B cell (primary cell): ENCODE measurements at regions not wholly inside any gene's neighbourhood (a gene's known extent, or its start where the extent isn't known, plus 50 kb on each side); places are given as distances from the start of the nearest gene placed in this dataset.
"Not testable (repeated sequence)": the region's sequence is repeated elsewhere in the genome, so short reads cannot be mapped to it uniquely, and the experiment has no call there.

Source experiments
- ATAC-seq: fragments of 200-7000 bp; cut with Tn5 transposase; one replicate; pipeline ENCODE4 v1.10.0; 2021; ENCODE audit warnings: low read depth, mild to moderate bottlenecking, moderate number of reproducible peaks, moderate library complexity
- CTCF ChIA-PET: fragments of 350-600 bp; sonication (Branson Sonifier 250); formaldehyde crosslinking; loops from one replicate; lab custom pipeline; 2021; ENCODE audit warnings: antibody characterized with exemption, inconsistent platforms; lab: Charles Lee
- POLR2A ChIA-PET: fragments of 350-600 bp; sonication (Branson Sonifier 250); formaldehyde crosslinking; loops from one replicate; lab custom pipeline; 2021; ENCODE audit warnings: antibody characterized with exemption; lab: Charles Lee
- DNase-seq: peaks from one replicate; pipeline ENCODE4 v3.0.0; 2013
- H2AFZ ChIP-seq: 2 replicates; pipeline ENCODE4 v1.6.1; 2012; ENCODE audit warnings: mild to moderate bottlenecking, low read depth, low read length; ENCODE audit not compliant: insufficient read depth, poor library complexity, severe bottlenecking
- H3K27ac ChIP-seq, 2 donors: 1 replicate in 1 of 2; 2 replicates in 1 of 2; pipeline ENCODE4 v1.5.1; 2012 to 2013; ENCODE audit warnings: low read length in 2 of 2, mild to moderate bottlenecking in 2 of 2, moderate library complexity in 1 of 2
- H3K27me3 ChIP-seq, 4 experiments: fragments of 200-600 bp in 1 of 4; sonication (generic) in 1 of 4; replicated peaks in 1 of 4; 1 replicate in 2 of 4; 2 replicates in 2 of 4; pipeline versions ENCODE4 v1.6.1 to v1.7.0; 2013 to 2016; ENCODE audit warnings: low read length in 3 of 4, mild to moderate bottlenecking in 2 of 4, mixed read lengths in 1 of 4, moderate library complexity in 1 of 4; ENCODE audit not compliant: insufficient read depth in 4 of 4, control insufficient read depth in 3 of 4; ENCODE audit errors: control extremely low read depth in 1 of 4
- H3K36me3 ChIP-seq, 2 experiments: replicated peaks in 1 of 2; 1 replicate in 1 of 2; 2 replicates in 1 of 2; pipeline versions ENCODE4 v1.6.1 to v1.7.1; 2013; ENCODE audit warnings: low read length in 1 of 2; ENCODE audit not compliant: insufficient read depth in 2 of 2, control insufficient read depth in 1 of 2; ENCODE audit errors: control extremely low read depth in 1 of 2, extremely low read depth in 1 of 2
- H3K4me1 ChIP-seq, 2 donors: fragments of 200-600 bp in 1 of 2; sonication (generic) in 1 of 2; 1 replicate in 1 of 2; 2 replicates in 1 of 2; pipeline versions ENCODE4 v1.5.1 to v1.6.1; 2013 to 2017; ENCODE audit warnings: low read length in 2 of 2; ENCODE audit not compliant: control insufficient read depth in 2 of 2, insufficient read depth in 2 of 2
- H3K4me2 ChIP-seq: replicated peaks from 2 replicates; pipeline ENCODE3; 2012; ENCODE audit warnings: mild to moderate bottlenecking, low read depth, low read length; ENCODE audit not compliant: poor library complexity, severe bottlenecking
- H3K4me3 ChIP-seq, 5 experiments: fragments of 200-600 bp in 1 of 5; sonication (generic) in 1 of 5; 1 replicate in 3 of 5; 2 replicates in 2 of 5; pipeline versions ENCODE4 v1.5.1 to v1.7.0; 2011 to 2016; ENCODE audit warnings: low read length in 4 of 5, mild to moderate bottlenecking in 4 of 5, low read depth in 2 of 5, control low read depth in 1 of 5, moderate library complexity in 1 of 5; ENCODE audit not compliant: insufficient read depth in 1 of 5; ENCODE audit errors: control extremely low read depth in 1 of 5, extremely low read depth in 1 of 5
- H3K79me2 ChIP-seq: fragments of 200-600 bp; sonication (generic); one replicate; pipeline ENCODE4 v1.6.0; 2016; ENCODE audit warnings: low read length; ENCODE audit not compliant: control insufficient read depth, insufficient read depth
- H3K9ac ChIP-seq: fragments of 200-600 bp; sonication (generic); 2 replicates; pipeline ENCODE4 v1.6.1; 2017; ENCODE audit warnings: mild to moderate bottlenecking, low read length, moderate library complexity
- H3K9me3 ChIP-seq, 3 donors: one replicate each; pipeline versions ENCODE4 v1.6.1 to v1.7.1; 2013; ENCODE audit warnings: low read length in 2 of 3; ENCODE audit not compliant: control insufficient read depth in 2 of 3, insufficient read depth in 1 of 3; ENCODE audit errors: control extremely low read depth in 1 of 3
- H4K20me1 ChIP-seq: 2 replicates; pipeline ENCODE4 v1.6.0; 2012; ENCODE audit warnings: mild to moderate bottlenecking, low read length; ENCODE audit not compliant: insufficient read depth, control insufficient read depth, poor library complexity, severe bottlenecking
- H3K27ac Mint-ChIP-seq: one replicate; pipeline ENCODE4 v1.8.0; 2021; ENCODE audit warnings: mixed read lengths
- H3K27me3 Mint-ChIP-seq: one replicate; pipeline ENCODE4 v1.8.0; 2021; ENCODE audit warnings: mixed read lengths
- H3K4me1 Mint-ChIP-seq: one replicate; pipeline ENCODE4 v1.8.0; 2021; ENCODE audit warnings: mixed read lengths
- H3K4me3 Mint-ChIP-seq: one replicate; pipeline ENCODE4 v1.8.0; 2021; ENCODE audit warnings: mixed read lengths
- H3K9me3 Mint-ChIP-seq: one replicate; pipeline ENCODE4 v1.8.0; 2022; ENCODE audit warnings: mixed read lengths; ENCODE audit not compliant: insufficient read depth
- EZH2 ChIP-seq: IDR thresholded peaks from 2 replicates; pipeline ENCODE4 v1.6.1; 2012; ENCODE audit warnings: borderline replicate concordance, low read depth, mild to moderate bottlenecking, moderate library complexity, low read length; ENCODE audit not compliant: insufficient read depth, poor library complexity, severe bottlenecking
- WGBS: methylation state at CpG from one replicate; pipeline ENCODE4 v1.1.5; 2013; ENCODE audit warnings: missing lambda C conversion rate; ENCODE audit not compliant: insufficient coverage; 5-methylcytosine and 5-hydroxymethylcytosine counted together
- intact Hi-C: fragments of 100-400 bp; cut with micrococcal nuclease; formaldehyde crosslinking; loops from one replicate; pipeline ENCODE4 v1.10.0; 2022
- TF ChIP-seq, protein P1 (sequence below): fragments of 200-600 bp; IDR thresholded peaks from one replicate; pipeline ENCODE4 v1.8.0; 2022; ENCODE audit warnings: antibody characterized with exemption, mild to moderate bottlenecking

DNA sequence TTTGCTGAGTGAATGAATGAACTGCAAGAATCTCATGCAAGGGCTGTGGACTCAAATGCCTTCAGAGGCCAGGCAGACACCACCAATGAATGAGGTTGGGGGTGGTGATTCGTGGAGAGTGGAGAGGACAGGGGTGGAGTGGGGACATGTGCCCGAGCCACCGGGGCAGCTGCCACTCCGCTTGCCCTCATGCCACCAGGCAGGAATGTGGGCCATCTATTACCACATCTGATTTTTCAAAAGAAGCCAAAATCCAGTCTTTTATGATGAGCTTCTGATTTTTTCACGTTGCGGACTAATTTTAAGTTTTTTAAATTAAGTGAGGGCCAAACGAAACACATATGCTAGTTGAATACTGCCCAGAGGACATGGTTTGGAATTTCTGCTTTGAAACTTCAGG is 67.1 kb upstream of the SMURF2 start:
- TF ChIP-seq EZH2: no peak
- TF ChIP-seq, protein P1, sequence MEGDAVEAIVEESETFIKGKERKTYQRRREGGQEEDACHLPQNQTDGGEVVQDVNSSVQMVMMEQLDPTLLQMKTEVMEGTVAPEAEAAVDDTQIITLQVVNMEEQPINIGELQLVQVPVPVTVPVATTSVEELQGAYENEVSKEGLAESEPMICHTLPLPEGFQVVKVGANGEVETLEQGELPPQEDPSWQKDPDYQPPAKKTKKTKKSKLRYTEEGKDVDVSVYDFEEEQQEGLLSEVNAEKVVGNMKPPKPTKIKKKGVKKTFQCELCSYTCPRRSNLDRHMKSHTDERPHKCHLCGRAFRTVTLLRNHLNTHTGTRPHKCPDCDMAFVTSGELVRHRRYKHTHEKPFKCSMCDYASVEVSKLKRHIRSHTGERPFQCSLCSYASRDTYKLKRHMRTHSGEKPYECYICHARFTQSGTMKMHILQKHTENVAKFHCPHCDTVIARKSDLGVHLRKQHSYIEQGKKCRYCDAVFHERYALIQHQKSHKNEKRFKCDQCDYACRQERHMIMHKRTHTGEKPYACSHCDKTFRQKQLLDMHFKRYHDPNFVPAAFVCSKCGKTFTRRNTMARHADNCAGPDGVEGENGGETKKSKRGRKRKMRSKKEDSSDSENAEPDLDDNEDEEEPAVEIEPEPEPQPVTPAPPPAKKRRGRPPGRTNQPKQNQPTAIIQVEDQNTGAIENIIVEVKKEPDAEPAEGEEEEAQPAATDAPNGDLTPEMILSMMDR: no peak
- H3K9me3 ChIP-seq: peaks cover 0 to 3% (median 0%) of the 10 kb centered on the region in 3 donors
- POLR2A ChIA-PET: no interaction called here
- ATAC-seq (no peak), DNase-seq (no peak)
- no peaks in the 10 kb centered on the region for H3K27me3 ChIP-seq
- Mint-ChIP-seq H3K4me3 (no peak overlapping the region), H3K4me1 (no peaks in the 10 kb centered on the region), H3K27me3 (no peaks in the 10 kb centered on the region), H3K9me3 (no peaks in the 10 kb centered on the region), H3K27ac (no peak overlapping the region)
- no peak overlapping the region for H3K9ac ChIP-seq
- H3K4me2 ChIP-seq: no peak overlapping the region
- intact Hi-C loops: no loop called here
- H3K27ac ChIP-seq: no peak overlapping the region
- no peaks in the 10 kb centered on the region for H3K79me2 ChIP-seq
- CTCF ChIA-PET: no interaction called here
- H3K4me3 ChIP-seq: no peak overlapping the region
- 100% methylated on average over 1 of the region's 7 CpGs for WGBS
- no peaks in the 10 kb centered on the region for H3K36me3 ChIP-seq
- no peaks in the 10 kb centered on the region for H3K4me1 ChIP-seq
- no peak overlapping the region for H2AFZ ChIP-seq
- no peaks in the 10 kb centered on the region for H4K20me1 ChIP-seq

DNA sequence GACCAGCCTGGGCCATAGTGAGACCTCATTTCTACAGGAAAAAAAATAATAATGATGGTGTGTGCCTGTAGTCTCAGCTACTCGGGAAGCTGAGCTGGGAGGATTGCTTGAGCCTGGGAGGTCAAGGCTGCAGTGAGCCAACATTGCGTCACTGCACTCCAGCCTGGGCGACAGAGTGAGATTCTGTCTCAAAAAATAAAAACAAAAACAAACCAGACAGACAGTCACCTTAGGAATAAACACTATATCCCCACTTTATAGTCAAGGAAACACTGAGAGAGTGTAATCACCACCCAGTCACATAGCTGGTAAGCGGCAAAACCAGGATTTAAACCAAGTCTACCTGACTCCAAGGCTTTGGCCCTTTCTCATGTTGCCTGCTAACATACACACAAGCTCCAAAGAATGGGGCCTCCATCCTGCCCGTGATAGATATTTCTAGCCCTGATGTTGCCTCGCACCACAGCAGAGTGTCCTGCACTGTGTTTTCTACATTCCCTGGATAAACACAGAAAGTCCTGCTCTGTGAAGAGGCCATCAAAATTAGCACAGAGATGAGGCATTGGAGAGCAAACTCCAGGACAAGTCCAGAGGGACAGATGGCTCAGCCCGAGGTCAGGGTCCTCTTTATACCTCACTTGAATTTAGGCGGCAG is 66.1 kb upstream of the SMURF2 start:
- ATAC-seq (no peak), DNase-seq (no peak)
- H3K4me2 ChIP-seq: no peak overlapping the region
- Mint-ChIP-seq H3K4me3 (no peak overlapping the region), H3K4me1 (no peaks in the 10 kb centered on the region), H3K27ac (no peak overlapping the region), H3K9me3 (no peaks in the 10 kb centered on the region), H3K27me3 (no peaks in the 10 kb centered on the region)
- no peak overlapping the region for H3K27ac ChIP-seq
- no peak overlapping the region for H2AFZ ChIP-seq
- H3K36me3 ChIP-seq: no peaks in the 10 kb centered on the region
- WGBS: 87% methylated on average over 4 of the region's 8 CpGs
- no peaks in the 10 kb centered on the region for H3K79me2 ChIP-seq
- intact Hi-C loops: no loop called here
- TF ChIP-seq, protein P1: no peak
- no peak for TF ChIP-seq EZH2
- ChIA-PET CTCF (interaction anchor here (1.1 kb wide), 1 partner anchor 25 kb away, joined by 3 read pairs; no protein-coding TSS in a partner anchor), POLR2A (no interaction called here)
- H3K9ac ChIP-seq: no peak overlapping the region
- H3K27me3 ChIP-seq: no peaks in the 10 kb centered on the region
- no peak overlapping the region for H3K4me3 ChIP-seq
- H3K9me3 ChIP-seq: peaks cover 0 to under 1% (median 0%) of the 10 kb centered on the region in 3 donors
- H3K4me1 ChIP-seq: no peaks in the 10 kb centered on the region
- no peaks in the 10 kb centered on the region for H4K20me1 ChIP-seq

DNA sequence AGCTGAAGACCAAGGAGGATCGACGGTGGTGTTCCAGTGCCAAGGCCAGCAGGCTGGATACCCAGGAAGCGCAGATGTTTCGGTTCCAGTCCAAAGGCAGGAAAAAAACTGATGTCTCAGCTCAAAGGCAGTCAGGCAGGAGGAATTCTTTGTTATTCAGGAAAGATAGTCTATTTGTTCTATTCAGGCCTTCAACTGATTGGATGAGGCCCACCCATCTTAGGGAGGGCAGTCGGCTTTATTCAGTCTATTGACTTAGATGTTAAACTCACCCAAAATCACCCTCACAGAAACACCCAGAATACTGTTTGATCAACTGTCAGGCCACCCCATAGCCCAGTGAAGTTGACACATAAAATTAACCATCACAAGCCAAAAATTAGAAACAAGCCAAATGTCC is 63.9 kb upstream of the SMURF2 start:
- H3K27ac ChIP-seq, H3K27ac Mint-ChIP-seq, H3K4me3 Mint-ChIP-seq, H3K79me2 ChIP-seq, H3K27me3 ChIP-seq, H3K4me1 Mint-ChIP-seq, H3K4me2 ChIP-seq, H3K9me3 ChIP-seq, H4K20me1 ChIP-seq, POLR2A ChIA-PET, H3K36me3 ChIP-seq, H3K27me3 Mint-ChIP-seq, CTCF ChIA-PET, H3K4me3 ChIP-seq, H3K9me3 Mint-ChIP-seq, DNase-seq, H2AFZ ChIP-seq, H3K9ac ChIP-seq, intact Hi-C loops, H3K4me1 ChIP-seq, ATAC-seq: not testable (repeated sequence)
- 100% methylated on average over 2 of the region's 5 CpGs for WGBS
